ENCODE measurements at regions not wholly inside any gene's neighbourhood (a gene's known extent, or its start where the extent isn't known, plus 50 kb on each side); places are given as distances from the start of the nearest gene placed in this dataset.

- DNase-seq (no peak), ATAC-seq (no peak)
Observed at GRCh38 chr2:223389624-223390023, 212.5 kb downstream of the SCG2 start.

GRCh38 chr2:223396993-223397392 is 205.2 kb downstream of the SCG2 start:
- ATAC-seq, result no peak
- DNase-seq, result no peak

GRCh38 chr2:223399357-223399957 is 202.7 kb downstream of the SCG2 start:
- ATAC-seq (no peak), DNase-seq (no peak)

GRCh38 chr2:223404616-223405015 is 197.5 kb downstream of the SCG2 start:
- no peak for ATAC-seq
- DNase-seq, result no peak

GRCh38 chr2:223414646-223415045 is 187.5 kb downstream of the SCG2 start:
- DNase-seq (no peak), ATAC-seq (no peak)

- ATAC-seq (no peak), DNase-seq (no peak)
Observed at GRCh38 chr2:223415071-223415470, 187.1 kb downstream of the SCG2 start.

- DNase-seq (no peak), ATAC-seq (no peak)
Observed at GRCh38 chr2:223416815-223417610, 185.1 kb downstream of the SCG2 start.

GRCh38 chr2:223418131-223418530 is 184.0 kb downstream of the SCG2 start:
- ATAC-seq (no peak), DNase-seq (no peak)

GRCh38 chr2:223418604-223419199 is 183.5 kb downstream of the SCG2 start:
- DNase-seq (no peak), ATAC-seq (no peak)

GRCh38 chr2:223420048-223420447 is 182.1 kb downstream of the SCG2 start:
- ATAC-seq (no peak), DNase-seq (no peak)

GRCh38 chr2:223431479-223431878 is 170.7 kb downstream of the SCG2 start:
- ATAC-seq, result no peak
- no peak for DNase-seq

- no peak for ATAC-seq
- DNase-seq, result no peak
Observed at GRCh38 chr2:223433461-223433860, 168.7 kb downstream of the SCG2 start.

- no peak for ATAC-seq
Observed at GRCh38 chr2:223437788-223438187, 164.4 kb downstream of the SCG2 start.

GRCh38 chr2:223439184-223439583 is 163.0 kb downstream of the SCG2 start:
- ATAC-seq, result no peak
- DNase-seq, result no peak

More at GRCh38 chr2:223437788-223438187, 164.4 kb downstream of the SCG2 start:
- DNase-seq, result no peak

GRCh38 chr2:223439786-223440185 is 162.4 kb downstream of the SCG2 start:
- no peak for DNase-seq
- ATAC-seq, result no peak

- DNase-seq (no peak), ATAC-seq (no peak)
Observed at GRCh38 chr2:223442847-223443246, 159.3 kb downstream of the SCG2 start.

- no peak for DNase-seq
Observed at GRCh38 chr2:223450246-223450645, 151.9 kb downstream of the SCG2 start.

GRCh38 chr2:223457301-223457700 is 144.9 kb downstream of the SCG2 start:
- DNase-seq, result no peak
- ATAC-seq, result no peak

More at GRCh38 chr2:223450246-223450645, 151.9 kb downstream of the SCG2 start:
- no peak for ATAC-seq

GRCh38 chr2:223459328-223459939 is 142.7 kb downstream of the SCG2 start:
- DNase-seq (no peak), ATAC-seq (no peak)

GRCh38 chr2:223460209-223460608 is 142.0 kb downstream of the SCG2 start:
- DNase-seq, result no peak
- ATAC-seq, result no peak

GRCh38 chr2:223460774-223461211 is 141.4 kb downstream of the SCG2 start:
- ATAC-seq, result no peak

GRCh38 chr2:223464071-223464470 is 138.1 kb downstream of the SCG2 start:
- ATAC-seq, result no peak

More at GRCh38 chr2:223460774-223461211, 141.4 kb downstream of the SCG2 start:
- DNase-seq, result no peak

GRCh38 chr2:223465793-223466192 is 136.4 kb downstream of the SCG2 start:
- DNase-seq (no peak), ATAC-seq (no peak)

More at GRCh38 chr2:223464071-223464470, 138.1 kb downstream of the SCG2 start:
- no peak for DNase-seq

Measured in stimulated activated naive CD8-positive, alpha-beta T cell treated with anti-CD3 and anti-CD28 coated beads, Interleukin-15, Interleukin-2, amounts not matched to agents 100 U/mL and 50 U/mL, for 24 hours (primary cell).